ENCODE measurements at regions not wholly inside any gene's neighbourhood (a gene's known extent, or its start where the extent isn't known, plus 50 kb on each side); places are given as distances from the start of the nearest gene placed in this dataset.

DNA sequence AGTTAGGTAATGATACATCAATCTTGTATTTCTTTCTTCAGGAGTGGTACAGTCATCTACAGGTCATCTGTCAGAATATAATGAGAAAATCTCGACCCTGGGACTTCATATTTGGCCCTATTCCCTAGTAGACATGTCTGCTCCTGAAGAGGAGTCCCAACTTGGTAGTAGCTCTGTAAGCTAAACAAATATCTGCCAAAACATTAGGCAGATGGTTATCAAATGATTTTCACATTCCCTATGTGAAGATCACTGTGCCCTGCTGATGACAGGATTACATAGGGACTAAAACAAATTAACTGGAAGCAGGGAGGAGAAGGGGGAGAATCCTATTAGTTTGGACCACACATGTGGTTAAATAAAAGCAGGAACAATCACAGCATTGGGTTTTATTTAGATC, 138.6 kb upstream of the NFIB start:
- H3K4me3 ChIP-seq (ENCODE audit: low read depth, low read length): no peak overlapping the region
- DNase-seq (ENCODE audit: low read depth): no peak
- TF ChIP-seq, protein P1, sequence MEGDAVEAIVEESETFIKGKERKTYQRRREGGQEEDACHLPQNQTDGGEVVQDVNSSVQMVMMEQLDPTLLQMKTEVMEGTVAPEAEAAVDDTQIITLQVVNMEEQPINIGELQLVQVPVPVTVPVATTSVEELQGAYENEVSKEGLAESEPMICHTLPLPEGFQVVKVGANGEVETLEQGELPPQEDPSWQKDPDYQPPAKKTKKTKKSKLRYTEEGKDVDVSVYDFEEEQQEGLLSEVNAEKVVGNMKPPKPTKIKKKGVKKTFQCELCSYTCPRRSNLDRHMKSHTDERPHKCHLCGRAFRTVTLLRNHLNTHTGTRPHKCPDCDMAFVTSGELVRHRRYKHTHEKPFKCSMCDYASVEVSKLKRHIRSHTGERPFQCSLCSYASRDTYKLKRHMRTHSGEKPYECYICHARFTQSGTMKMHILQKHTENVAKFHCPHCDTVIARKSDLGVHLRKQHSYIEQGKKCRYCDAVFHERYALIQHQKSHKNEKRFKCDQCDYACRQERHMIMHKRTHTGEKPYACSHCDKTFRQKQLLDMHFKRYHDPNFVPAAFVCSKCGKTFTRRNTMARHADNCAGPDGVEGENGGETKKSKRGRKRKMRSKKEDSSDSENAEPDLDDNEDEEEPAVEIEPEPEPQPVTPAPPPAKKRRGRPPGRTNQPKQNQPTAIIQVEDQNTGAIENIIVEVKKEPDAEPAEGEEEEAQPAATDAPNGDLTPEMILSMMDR (conservative IDR thresholded peaks at IDR 0.05; ENCODE audit: low read depth, low read length): no peak

DNA sequence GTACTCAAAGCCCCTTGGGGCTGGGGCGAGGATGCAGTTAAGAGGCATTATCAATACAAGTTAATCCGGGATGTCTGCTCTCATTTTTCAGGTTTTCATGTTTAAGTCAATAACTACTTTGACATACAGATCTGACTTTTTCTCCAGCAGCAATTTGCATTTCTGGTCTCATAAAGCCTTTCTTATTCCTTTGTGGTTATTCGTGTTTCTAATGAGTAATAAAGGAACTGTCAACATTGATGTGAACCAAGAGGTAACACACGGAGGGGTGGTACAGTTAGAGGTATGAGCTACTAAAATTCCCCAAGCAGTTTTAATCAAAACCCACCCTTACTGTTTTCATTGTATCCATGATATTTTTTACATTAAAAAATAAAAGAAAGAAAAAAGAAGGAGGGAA, 138.0 kb upstream of the NFIB start:
- TF ChIP-seq, protein P1 (conservative IDR thresholded peaks at IDR 0.05; ENCODE audit: low read depth, low read length): no peak
- H3K4me3 ChIP-seq (ENCODE audit: low read depth, low read length): no peak overlapping the region
- DNase-seq (ENCODE audit: low read depth): no peak

DNA sequence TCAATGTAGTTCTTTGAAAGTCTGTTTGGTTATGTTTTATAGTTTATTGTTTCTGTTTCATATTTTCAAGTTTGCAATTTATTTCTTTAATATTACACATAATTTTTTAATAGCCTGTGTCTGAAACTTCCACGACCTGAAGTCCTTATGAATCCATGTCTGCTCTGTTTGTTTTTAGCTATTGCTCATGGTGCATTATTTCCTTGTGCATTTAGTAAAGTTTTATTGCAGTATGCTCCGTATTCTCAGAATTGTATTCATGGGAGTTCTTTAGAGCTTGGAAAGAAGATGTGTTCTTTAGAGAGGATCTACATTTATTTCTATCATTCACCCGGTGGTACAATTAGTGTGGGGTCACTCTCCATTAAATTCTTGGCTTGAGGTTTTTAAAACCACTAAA, 133.2 kb upstream of the NFIB start:
- TF ChIP-seq, protein P1 (conservative IDR thresholded peaks at IDR 0.05; ENCODE audit: low read depth, low read length): no peak
- no peak for DNase-seq (ENCODE audit: low read depth)
- no peak overlapping the region for H3K4me3 ChIP-seq (ENCODE audit: low read depth, low read length)

DNA sequence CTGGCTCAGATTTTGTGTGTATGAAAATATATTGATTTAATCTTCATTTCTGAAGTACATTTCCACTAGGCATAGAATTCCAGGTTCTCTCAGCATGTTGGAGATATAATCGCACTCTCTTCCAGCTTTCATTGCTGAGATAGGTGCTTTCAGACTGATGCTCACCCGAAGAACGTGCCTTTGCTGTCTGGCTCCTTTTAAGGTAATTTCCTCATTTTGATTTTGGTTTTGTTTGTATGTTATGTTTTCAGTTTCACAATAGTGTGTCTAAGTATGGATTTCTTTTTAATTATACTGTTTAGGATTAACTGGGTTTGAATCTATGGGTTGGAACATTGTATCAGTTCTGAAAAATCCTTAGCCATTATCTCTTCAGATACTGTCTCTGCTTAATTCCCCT, 132.0 kb upstream of the NFIB start:
- TF ChIP-seq, protein P1 (conservative IDR thresholded peaks at IDR 0.05; ENCODE audit: low read depth, low read length): no peak
- DNase-seq (ENCODE audit: low read depth): no peak
- H3K4me3 ChIP-seq (ENCODE audit: low read depth, low read length): no peak overlapping the region

DNA sequence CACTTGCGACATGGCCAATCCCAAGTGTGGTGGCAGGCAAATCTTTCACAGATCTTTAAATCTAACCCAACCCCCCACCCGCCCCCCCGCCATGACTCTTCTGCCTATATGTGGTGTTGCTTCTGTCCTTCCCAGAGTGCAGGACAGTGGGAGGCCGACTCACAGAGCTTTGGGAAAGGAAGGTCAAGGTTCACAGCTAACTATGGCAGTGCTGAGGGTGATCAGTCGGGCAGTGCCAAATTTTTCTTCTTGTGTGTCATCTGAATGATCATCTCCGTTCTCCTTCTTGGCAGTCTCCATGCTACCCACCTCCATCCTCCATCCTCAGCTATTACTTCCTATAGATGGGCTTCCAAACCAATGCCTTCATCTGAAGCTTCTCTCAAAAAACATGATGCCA, 129.0 kb upstream of the NFIB start:
- TF ChIP-seq, protein P1 (conservative IDR thresholded peaks at IDR 0.05; ENCODE audit: low read depth, low read length): no peak
- H3K4me3 ChIP-seq (ENCODE audit: low read depth, low read length): no peak overlapping the region
- no peak for DNase-seq (ENCODE audit: low read depth)

DNA sequence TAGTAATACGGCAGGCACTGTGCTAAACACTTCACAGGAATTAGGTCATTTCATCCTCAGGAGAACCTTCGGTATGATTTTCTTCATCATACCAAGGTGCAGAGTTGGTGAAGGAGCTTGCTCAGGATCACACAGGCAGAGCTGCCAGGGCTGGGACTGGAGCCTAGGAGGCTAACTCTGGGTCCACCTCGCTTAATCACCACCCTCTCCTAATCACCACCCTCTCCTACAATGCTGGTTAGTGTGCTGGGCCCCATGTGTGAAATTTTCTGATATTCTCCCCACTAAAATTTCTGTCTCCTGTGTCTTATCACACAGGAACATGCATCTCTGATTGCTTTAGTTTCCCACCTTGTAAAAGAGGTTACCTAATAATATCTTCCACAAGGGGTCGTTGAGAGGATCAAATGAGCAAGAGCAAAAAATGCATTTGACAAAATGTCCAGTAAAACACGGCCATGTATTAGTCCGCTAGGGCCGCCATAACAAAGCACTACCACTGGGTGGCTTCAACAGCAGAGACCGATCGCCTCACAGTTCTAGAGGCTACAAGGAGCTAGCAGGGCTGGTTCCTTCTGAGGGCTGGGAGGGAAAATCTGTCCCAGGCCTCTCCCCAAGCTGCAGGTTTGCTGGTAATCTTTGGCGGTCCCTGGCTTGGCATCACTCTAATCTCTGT, 128.2 kb upstream of the NFIB start:
- peak; percentile 50 for DNase-seq (ENCODE audit: low read depth)
- H3K4me3 ChIP-seq (ENCODE audit: low read depth, low read length): no peak overlapping the region
- TF ChIP-seq, protein P1 (conservative IDR thresholded peaks at IDR 0.05; ENCODE audit: low read depth, low read length): peak; percentile 56

DNA sequence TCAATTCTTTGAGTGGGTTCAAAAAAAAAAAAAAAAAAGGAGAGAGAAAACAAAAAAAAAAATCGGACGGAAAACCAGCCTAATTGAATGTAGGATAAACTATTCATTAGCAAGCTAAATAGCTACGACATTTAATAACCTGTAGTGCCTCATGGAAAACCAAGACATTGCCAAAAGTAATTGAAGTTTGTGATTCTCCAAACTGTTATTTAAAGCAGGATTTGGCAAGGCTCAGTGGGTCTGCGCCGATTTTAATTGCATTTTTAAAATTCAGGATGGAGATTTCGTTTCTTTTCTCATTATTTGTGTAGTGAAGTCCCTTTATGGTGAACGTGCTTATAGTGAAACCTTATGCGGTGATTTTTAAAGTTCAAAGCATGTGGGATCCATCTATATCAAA, 127.2 kb upstream of the NFIB start:
- no peak for DNase-seq (ENCODE audit: low read depth)
- TF ChIP-seq, protein P1 (conservative IDR thresholded peaks at IDR 0.05; ENCODE audit: low read depth, low read length): no peak
- H3K4me3 ChIP-seq (ENCODE audit: low read depth, low read length): no peak overlapping the region

Measured in choroid plexus epithelial cell (primary cell).